ENCODE measurements at regions not wholly inside any gene's neighbourhood (a gene's known extent, or its start where the extent isn't known, plus 50 kb on each side); places are given as distances from the start of the nearest gene placed in this dataset.

DNA sequence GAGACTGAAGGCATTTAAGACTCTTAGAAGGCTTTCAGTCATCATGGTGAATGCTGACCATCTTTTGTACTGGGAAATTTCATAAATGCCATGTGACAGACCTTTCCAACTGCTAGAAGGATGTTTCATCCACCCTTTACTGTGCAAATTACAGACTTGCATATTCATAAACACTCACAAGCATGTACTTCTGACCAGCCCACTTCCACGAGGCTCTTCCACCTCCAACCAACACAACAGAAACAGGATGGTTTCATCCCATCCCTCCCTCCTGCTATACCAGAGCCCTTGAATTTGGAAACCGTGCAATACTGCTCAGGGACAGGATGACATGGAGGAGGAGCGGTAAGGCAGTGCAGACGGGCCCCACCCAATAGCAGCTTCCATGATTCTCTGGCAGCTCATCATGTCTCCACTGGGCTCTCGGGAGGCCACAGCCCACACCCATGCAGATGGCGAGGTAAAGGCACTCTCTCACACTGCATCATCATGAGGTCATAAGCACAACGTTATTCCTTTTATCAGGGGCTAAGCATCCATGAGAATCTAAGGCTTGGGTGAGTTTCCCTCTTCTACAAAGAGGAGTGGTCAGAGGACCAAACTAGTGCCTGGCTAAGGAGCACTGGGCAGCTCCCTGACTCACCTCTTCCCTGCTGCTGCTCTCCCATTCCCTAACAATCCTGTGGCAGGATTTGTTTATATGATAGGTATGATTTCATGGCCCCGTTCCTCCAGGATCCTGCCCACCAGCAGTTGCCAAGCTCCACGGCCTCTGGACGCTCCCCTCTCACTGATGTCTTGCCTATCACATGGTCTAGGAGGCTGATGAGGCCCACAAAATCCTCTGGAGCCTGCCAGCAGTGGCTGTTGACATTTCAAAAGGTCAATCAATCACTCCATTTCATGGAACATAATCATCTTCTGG, 94.4 kb upstream of the FSTL4 start:
- no peak overlapping the region for H3K27ac Mint-ChIP-seq
- peaks cover 9% of the 10 kb centered on the region for H3K27me3 Mint-ChIP-seq (ENCODE audit: insufficient read depth)
- no peak for DNase-seq (ENCODE audit: low spot score)
- intact Hi-C loops (cut with micrococcal nuclease), result no loop called here
- H3K4me1 Mint-ChIP-seq (ENCODE audit: low read depth), result no peaks in the 10 kb centered on the region
- H3K4me3 Mint-ChIP-seq, result no peak overlapping the region
- no peaks in the 10 kb centered on the region for H3K36me3 Mint-ChIP-seq (ENCODE audit: low read depth)
- no peaks in the 10 kb centered on the region for H3K9me3 Mint-ChIP-seq

- no peaks in the 10 kb centered on the region for H3K4me1 Mint-ChIP-seq (ENCODE audit: low read depth)
- no peak for DNase-seq (ENCODE audit: low spot score)
- peaks cover 11% of the 10 kb centered on the region for H3K27me3 Mint-ChIP-seq (ENCODE audit: insufficient read depth)
- H3K36me3 Mint-ChIP-seq (ENCODE audit: low read depth), result no peaks in the 10 kb centered on the region
- no peak overlapping the region for H3K27ac Mint-ChIP-seq
- no peak overlapping the region for H3K4me3 Mint-ChIP-seq
- no peaks in the 10 kb centered on the region for H3K9me3 Mint-ChIP-seq
- intact Hi-C loops (cut with micrococcal nuclease), result no loop called here
These were observed 93.0 kb upstream of the FSTL4 start for GRCh38 chr5:133705331-133705730.

DNA sequence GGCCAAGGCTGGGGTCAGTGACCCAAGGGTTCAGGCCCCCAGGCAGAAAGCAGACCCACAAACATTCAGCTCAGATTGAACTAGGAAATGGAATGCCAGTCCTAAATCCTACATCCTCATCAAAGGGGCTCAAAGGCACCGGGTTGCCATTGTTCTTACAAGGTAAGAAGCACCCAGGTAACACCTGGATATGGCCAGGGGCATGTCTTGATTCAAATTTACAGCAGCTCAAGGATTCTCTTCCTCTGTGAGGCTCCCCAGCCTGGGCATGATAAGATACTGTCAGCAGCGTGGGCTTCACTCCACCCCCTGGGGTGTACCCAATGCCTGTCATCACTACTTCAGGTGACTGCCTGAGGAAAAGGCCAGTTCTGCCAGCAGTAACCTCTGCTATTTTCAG, 92.1 kb upstream of the FSTL4 start:
- intact Hi-C loops (cut with micrococcal nuclease), result no loop called here
- no peak for DNase-seq (ENCODE audit: low spot score)
- no peak overlapping the region for H3K4me3 Mint-ChIP-seq

DNA sequence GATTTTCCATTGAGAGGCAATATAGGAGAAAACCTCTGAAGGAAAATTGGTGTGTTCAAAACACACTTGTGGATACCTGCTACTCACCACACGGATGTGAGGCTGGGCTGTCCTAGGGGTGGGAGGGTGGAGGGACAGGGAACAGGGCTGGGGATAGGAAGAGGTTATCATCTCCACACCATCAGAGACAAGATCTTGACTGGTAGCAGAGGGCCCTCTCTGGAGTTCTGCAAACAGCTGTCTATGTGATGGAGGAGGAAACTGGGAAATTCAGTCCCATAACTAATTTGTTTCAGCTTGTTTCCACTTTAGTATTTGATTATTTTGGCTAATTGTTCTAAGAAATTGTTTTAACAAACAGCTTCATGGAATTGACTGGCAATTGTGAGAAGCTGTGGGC, 91.6 kb upstream of the FSTL4 start:
- intact Hi-C loops (cut with micrococcal nuclease), result no loop called here
- Mint-ChIP-seq H3K4me3 (no peak overlapping the region), H3K4me1 (ENCODE audit: low read depth) (no peaks in the 10 kb centered on the region), H3K27me3 (ENCODE audit: insufficient read depth) (peaks cover 5% of the 10 kb centered on the region), H3K9me3 (no peaks in the 10 kb centered on the region), H3K27ac (no peak overlapping the region), H3K36me3 (ENCODE audit: low read depth) (no peaks in the 10 kb centered on the region)
- no peak for DNase-seq (ENCODE audit: low spot score)

More for the DNA sequence above, 92.1 kb upstream of the FSTL4 start:
- Mint-ChIP-seq H3K27me3 (ENCODE audit: insufficient read depth) (peaks cover 10% of the 10 kb centered on the region), H3K4me1 (ENCODE audit: low read depth) (no peaks in the 10 kb centered on the region), H3K27ac (no peak overlapping the region), H3K36me3 (ENCODE audit: low read depth) (no peaks in the 10 kb centered on the region), H3K9me3 (no peaks in the 10 kb centered on the region)

DNA sequence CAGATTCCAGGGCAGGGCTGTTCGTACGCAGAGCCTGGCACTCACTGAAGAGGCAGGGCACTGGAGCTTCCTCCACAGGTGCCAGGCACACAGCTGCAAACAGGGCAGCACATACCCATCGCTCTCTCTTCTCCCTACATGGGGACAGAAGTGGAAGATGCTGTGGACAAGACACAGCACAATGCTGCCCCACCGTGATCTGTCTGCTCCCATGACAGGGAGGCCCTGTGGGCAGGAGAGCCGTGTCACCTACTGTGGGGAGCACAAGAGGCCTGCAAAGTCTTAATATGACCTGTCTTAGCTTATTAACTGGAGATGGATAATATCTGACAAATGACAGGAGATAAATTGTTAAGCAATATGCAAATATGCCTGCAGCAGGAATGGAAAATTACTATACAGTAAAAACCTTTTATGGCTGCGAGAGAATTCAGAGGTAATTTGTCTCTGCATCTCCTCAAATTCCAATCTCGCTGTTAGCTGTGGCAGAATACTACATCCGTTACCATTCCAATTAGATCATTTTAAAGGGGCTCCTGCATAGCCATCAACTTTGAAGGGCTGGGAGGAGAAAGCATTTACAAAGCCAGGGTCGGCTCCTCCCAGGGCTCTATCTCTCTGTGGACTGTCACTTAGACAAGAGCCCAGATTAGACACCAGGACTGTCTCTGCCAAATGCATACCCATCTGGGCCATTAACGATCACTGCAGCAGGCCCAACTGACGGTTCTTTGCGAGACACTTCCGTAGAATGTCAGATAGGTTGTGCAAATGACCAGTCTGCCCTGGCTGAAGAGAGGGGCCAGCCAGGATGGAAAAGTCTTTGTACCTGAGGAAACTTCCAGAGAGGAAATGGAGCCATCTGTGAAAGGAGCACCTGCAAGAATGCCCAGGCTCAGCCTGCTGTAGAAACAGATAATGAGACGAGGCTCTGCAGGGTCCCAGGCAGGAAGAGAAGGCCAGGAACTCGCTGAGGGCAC, 90.7 kb upstream of the FSTL4 start:
- H3K36me3 Mint-ChIP-seq (ENCODE audit: low read depth), result no peaks in the 10 kb centered on the region
- H3K9me3 Mint-ChIP-seq, result no peaks in the 10 kb centered on the region
- no peak for DNase-seq (ENCODE audit: low spot score)
- no peak overlapping the region for H3K4me3 Mint-ChIP-seq
- no peaks in the 10 kb centered on the region for H3K4me1 Mint-ChIP-seq (ENCODE audit: low read depth)
- intact Hi-C loops (cut with micrococcal nuclease), result no loop called here
- H3K27ac Mint-ChIP-seq, result no peak overlapping the region
- H3K27me3 Mint-ChIP-seq (ENCODE audit: insufficient read depth), result peaks cover 2% of the 10 kb centered on the region

- Mint-ChIP-seq H3K4me1 (ENCODE audit: low read depth) (no peaks in the 10 kb centered on the region), H3K9me3 (no peaks in the 10 kb centered on the region), H3K27ac (no peak overlapping the region), H3K27me3 (ENCODE audit: insufficient read depth) (peaks cover 2% of the 10 kb centered on the region), H3K4me3 (no peak overlapping the region), H3K36me3 (ENCODE audit: low read depth) (no peaks in the 10 kb centered on the region)
- intact Hi-C loops (cut with micrococcal nuclease), result no loop called here
- DNase-seq (ENCODE audit: low spot score), result no peak
These were observed 89.5 kb upstream of the FSTL4 start for GRCh38 chr5:133701871-133702270.

DNA sequence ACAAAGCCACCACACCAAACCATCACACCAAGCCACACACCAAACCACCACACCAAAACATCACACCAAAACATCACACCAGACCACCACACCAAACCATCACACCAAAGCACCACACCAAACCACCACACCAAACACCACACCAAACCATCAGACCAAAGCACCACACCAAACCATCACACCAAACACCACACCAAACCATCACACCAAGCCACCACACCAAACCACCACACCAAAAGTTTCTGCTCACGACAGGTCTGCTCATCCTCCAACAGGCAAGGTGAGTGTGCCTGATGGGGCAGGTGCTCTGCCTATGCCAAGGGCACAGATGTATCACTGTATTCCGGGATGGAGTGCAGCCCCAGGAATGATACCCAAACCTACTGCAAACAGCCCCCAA, 87.9 kb upstream of the FSTL4 start:
- H3K4me3 Mint-ChIP-seq, result no peak overlapping the region
- H3K9me3 Mint-ChIP-seq, result no peaks in the 10 kb centered on the region
- DNase-seq (ENCODE audit: low spot score), result no peak
- H3K36me3 Mint-ChIP-seq (ENCODE audit: low read depth), result no peaks in the 10 kb centered on the region
- intact Hi-C loops (cut with micrococcal nuclease), result no loop called here
- H3K27ac Mint-ChIP-seq, result no peak overlapping the region
- H3K27me3 Mint-ChIP-seq (ENCODE audit: insufficient read depth), result peaks cover 2% of the 10 kb centered on the region
- no peaks in the 10 kb centered on the region for H3K4me1 Mint-ChIP-seq (ENCODE audit: low read depth)

DNA sequence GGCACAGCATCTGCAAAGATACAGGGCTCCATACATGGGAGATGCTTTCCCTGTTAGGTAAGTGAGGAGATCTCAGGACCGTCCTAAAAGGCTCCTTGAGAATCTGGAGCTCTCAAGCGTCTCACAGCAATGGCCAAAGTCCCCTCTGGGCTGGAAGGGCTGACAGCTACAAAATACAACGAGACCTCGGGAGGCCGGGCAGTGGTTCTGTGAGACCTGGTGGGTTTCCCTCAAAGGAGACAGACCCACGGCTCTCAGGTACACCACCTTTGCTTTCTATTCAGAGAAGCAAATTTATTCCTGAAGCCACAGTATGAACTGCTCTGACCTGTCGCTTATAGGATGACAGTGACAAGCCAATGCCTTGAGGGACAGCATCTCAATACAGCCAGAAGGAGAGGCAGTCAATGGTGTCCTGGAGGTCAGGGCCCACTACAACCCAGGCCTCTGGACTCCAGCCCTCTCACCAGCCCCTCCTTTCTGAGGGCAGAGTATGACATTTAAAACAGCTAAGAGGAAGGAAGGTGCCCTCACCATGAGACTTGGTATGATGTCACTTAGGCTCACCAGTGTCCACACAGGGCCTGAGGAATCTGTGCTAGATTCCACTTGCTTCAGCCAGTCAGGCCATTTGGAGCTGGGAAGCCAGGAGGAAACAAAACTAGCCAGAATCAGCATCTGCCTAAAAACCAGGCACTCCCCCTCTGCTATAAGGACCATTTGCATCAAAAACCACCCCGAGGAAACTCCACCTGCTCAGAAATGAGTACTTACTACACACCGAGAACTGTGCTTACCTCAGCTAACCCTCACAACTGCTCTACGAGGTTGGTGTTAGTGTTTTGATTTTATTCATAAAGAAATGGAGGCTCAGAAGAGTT, 86.5 kb upstream of the FSTL4 start:
- H3K36me3 Mint-ChIP-seq (ENCODE audit: low read depth), result no peaks in the 10 kb centered on the region
- H3K27ac Mint-ChIP-seq, result no peak overlapping the region
- no peaks in the 10 kb centered on the region for H3K4me1 Mint-ChIP-seq (ENCODE audit: low read depth)
- no peak overlapping the region for H3K4me3 Mint-ChIP-seq
- H3K27me3 Mint-ChIP-seq (ENCODE audit: insufficient read depth), result peaks cover 2% of the 10 kb centered on the region
- intact Hi-C loops (cut with micrococcal nuclease), result no loop called here
- no peaks in the 10 kb centered on the region for H3K9me3 Mint-ChIP-seq
- DNase-seq (ENCODE audit: low spot score), result no peak

DNA sequence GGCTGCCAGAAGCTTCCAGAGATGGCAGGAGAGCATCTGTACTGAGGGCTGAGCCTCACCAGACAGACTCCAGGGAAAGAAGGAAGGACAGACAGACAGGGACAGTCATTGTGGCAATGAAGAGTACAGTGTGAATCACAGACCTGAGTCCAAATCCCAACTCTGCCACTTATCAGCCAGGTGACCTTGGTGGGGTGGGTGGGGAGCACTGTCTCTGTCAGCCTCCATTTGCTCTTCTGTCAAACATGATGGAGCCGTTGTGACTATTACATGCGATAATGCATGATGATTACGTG, 85.9 kb upstream of the FSTL4 start:
- H3K27ac Mint-ChIP-seq, result no peak overlapping the region
- H3K4me1 Mint-ChIP-seq (ENCODE audit: low read depth), result no peaks in the 10 kb centered on the region
- no peak overlapping the region for H3K4me3 Mint-ChIP-seq
- H3K9me3 Mint-ChIP-seq, result no peaks in the 10 kb centered on the region
- peaks cover 2% of the 10 kb centered on the region for H3K27me3 Mint-ChIP-seq (ENCODE audit: insufficient read depth)
- H3K36me3 Mint-ChIP-seq (ENCODE audit: low read depth), result no peaks in the 10 kb centered on the region
- no peak for DNase-seq (ENCODE audit: low spot score)
- intact Hi-C loops (cut with micrococcal nuclease), result no loop called here

DNA sequence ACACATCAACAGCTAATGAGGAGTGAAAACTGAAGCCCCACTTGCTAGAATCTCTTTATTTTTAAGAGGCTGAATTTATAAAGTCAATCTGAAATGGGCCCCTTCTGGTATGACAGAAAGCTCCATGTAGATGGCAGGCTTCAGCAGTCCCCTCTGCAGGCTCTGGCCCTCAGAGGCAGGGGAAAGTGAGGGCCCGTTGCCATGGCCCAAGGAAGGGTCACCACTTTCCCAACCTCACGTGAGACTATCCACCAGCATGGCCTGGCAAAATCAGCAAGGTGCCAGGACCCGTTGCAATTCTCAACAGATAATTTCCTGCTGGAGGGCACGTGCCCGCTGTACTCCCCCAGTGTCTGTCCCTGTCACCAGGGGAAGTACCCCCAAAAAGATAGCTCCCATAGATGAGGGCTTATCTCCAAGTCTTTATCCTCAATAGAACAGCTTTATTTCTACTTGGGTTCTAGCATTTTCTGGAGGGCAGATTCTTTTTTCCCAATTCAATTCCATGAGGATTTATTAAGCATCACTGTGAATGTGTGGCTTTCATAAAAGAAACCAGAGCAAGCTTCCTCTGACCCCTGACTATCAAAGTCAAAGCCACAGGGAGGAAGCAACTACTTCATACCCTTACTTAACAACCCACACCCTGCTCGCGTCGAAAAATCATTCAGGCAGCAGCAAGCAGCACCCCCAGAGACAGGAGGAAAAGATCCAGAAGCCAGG, 85.4 kb upstream of the FSTL4 start:
- intact Hi-C loops (cut with micrococcal nuclease), result no loop called here
- no peaks in the 10 kb centered on the region for H3K9me3 Mint-ChIP-seq
- H3K27ac Mint-ChIP-seq, result no peak overlapping the region
- peaks cover 3% of the 10 kb centered on the region for H3K27me3 Mint-ChIP-seq (ENCODE audit: insufficient read depth)
- no peak overlapping the region for H3K4me3 Mint-ChIP-seq
- no peaks in the 10 kb centered on the region for H3K36me3 Mint-ChIP-seq (ENCODE audit: low read depth)
- no peak for DNase-seq (ENCODE audit: low spot score)
- H3K4me1 Mint-ChIP-seq (ENCODE audit: low read depth), result no peaks in the 10 kb centered on the region

GRCh38 chr5:133696782-133697507, 84.6 kb upstream of the FSTL4 start:
- intact Hi-C loops (cut with micrococcal nuclease), result no loop called here

More at GRCh38 chr5:133696782-133697507, 84.6 kb upstream of the FSTL4 start:
- Mint-ChIP-seq H3K9me3 (no peaks in the 10 kb centered on the region), H3K27ac (no peak overlapping the region), H3K4me1 (ENCODE audit: low read depth) (no peaks in the 10 kb centered on the region), H3K36me3 (ENCODE audit: low read depth) (no peaks in the 10 kb centered on the region), H3K27me3 (ENCODE audit: insufficient read depth) (peaks cover 7% of the 10 kb centered on the region), H3K4me3 (no peak overlapping the region)
- no peak for DNase-seq (ENCODE audit: low spot score)

All from activated T-helper 1 cell treated with anti-CD3 and anti-CD28 coated beads, Interleukin-12 subunit alpha, Interleukin-12 subunit beta, Interleukin-2, Interleukin-4 antibody, amounts not matched to agents 30 ng/mL and 10 ng/mL and 1 ng/mL, durations not matched to agents 14 hours and 24 hours and 36 hours (primary cell).